Keratinocyte (primary cell): ENCODE measurements at regions not wholly inside any gene's neighbourhood (a gene's known extent, or its start where the extent isn't known, plus 50 kb on each side); places are given as distances from the start of the nearest gene placed in this dataset.

Source experiments
- DNase-seq: peaks from one replicate; pipeline ENCODE4 v3.0.0-alpha.2; 2011; ENCODE audit warnings: low read depth, missing footprints, low spot score
- FAIRE-seq: peaks from 2 replicates; lab custom pipeline; 2011; peaks lifted over from hg19 to GRCh38; lab: Jason Lieb, UNC
- H2AFZ ChIP-seq: 2 replicates; pipeline ENCODE4 v1.6.0; 2012; ENCODE audit warnings: low read length, control low read depth, inconsistent platforms; ENCODE audit not compliant: control insufficient read depth
- H3K27ac ChIP-seq: 2 replicates; pipeline ENCODE4 v1.5.1; 2011; ENCODE audit warnings: low read length; ENCODE audit not compliant: control insufficient read depth, insufficient read depth
- H3K27me3 ChIP-seq: 3 replicates; pipeline ENCODE4 v1.6.0; 2011; ENCODE audit warnings: low read length; ENCODE audit not compliant: control insufficient read depth, insufficient read depth; ENCODE audit errors: extremely low read depth
- H3K36me3 ChIP-seq, 2 experiments: 2 replicates in 1 of 2; 3 replicates in 1 of 2; pipeline ENCODE4 v1.5.1; 2011; ENCODE audit warnings: low read length in 2 of 2, mild to moderate bottlenecking in 1 of 2; ENCODE audit not compliant: control insufficient read depth in 2 of 2, insufficient read depth in 2 of 2; ENCODE audit errors: extremely low read depth in 1 of 2
- H3K4me1 ChIP-seq: 3 replicates; pipeline ENCODE4 v1.5.1; 2011; ENCODE audit warnings: low read length; ENCODE audit not compliant: control insufficient read depth, insufficient read depth; ENCODE audit errors: extremely low read depth
- H3K4me2 ChIP-seq: 3 replicates; pipeline ENCODE4 v1.6.0; 2011; ENCODE audit warnings: low read depth, low read length; ENCODE audit not compliant: control insufficient read depth, insufficient read depth; ENCODE audit errors: extremely low read depth
- H3K4me3 ChIP-seq, 3 experiments: fragments of 200-600 bp in 1 of 3; sonication (generic) in 1 of 3; 2 replicates in 2 of 3; 3 replicates in 1 of 3; pipeline ENCODE4 v1.5.1; 2011 to 2016; ENCODE audit warnings: low read length in 3 of 3, mild to moderate bottlenecking in 3 of 3, control low read depth in 2 of 3, inconsistent platforms in 1 of 3, low read depth in 1 of 3, mixed read lengths in 1 of 3, mixed run types in 1 of 3, moderate library complexity in 1 of 3; ENCODE audit not compliant: control insufficient read depth in 2 of 3, insufficient read depth in 2 of 3; ENCODE audit errors: extremely low read depth in 1 of 3
- H3K79me2 ChIP-seq: 2 replicates; pipeline ENCODE4 v1.6.0; 2012; ENCODE audit warnings: low read length; ENCODE audit not compliant: control insufficient read depth, insufficient read depth
- H3K9ac ChIP-seq: 3 replicates; pipeline ENCODE4 v1.6.0; 2011; ENCODE audit warnings: low read length; ENCODE audit not compliant: control insufficient read depth, insufficient read depth; ENCODE audit errors: extremely low read depth
- H3K9me1 ChIP-seq: 3 replicates; pipeline ENCODE4 v1.6.0; 2011; ENCODE audit warnings: low read length; ENCODE audit not compliant: control insufficient read depth, insufficient read depth; ENCODE audit errors: extremely low read depth
- H3K9me3 ChIP-seq: 2 replicates; pipeline ENCODE4 v1.5.1; 2012; ENCODE audit warnings: low read depth, low read length; ENCODE audit not compliant: control insufficient read depth
- H4K20me1 ChIP-seq: 3 replicates; pipeline ENCODE4 v1.6.0; 2011; ENCODE audit warnings: low read length; ENCODE audit not compliant: control insufficient read depth, insufficient read depth; ENCODE audit errors: extremely low read depth
- CTCF ChIP-seq, 3 experiments: IDR thresholded peaks in 1 of 3; conservative IDR thresholded peaks in 1 of 3; optimal IDR thresholded peaks in 1 of 3; 2 replicates in 2 of 3; 3 replicates in 1 of 3; pipeline versions ENCODE3 to v1.5.1; 2011; ENCODE audit warnings: low read length in 3 of 3, mild to moderate bottlenecking in 3 of 3, moderate library complexity in 2 of 3, control low read depth in 1 of 3, inconsistent platforms in 1 of 3; ENCODE audit not compliant: insufficient read depth in 2 of 3; ENCODE audit errors: extremely low read depth in 1 of 3
- EZH2 ChIP-seq: IDR thresholded peaks from one replicate; pipeline ENCODE4 v1.6.1; 2012; ENCODE audit warnings: inconsistent platforms, mild to moderate bottlenecking, low read length, moderate library complexity
- dilution Hi-C: fragments of 300-500 bp; cut with MboI; formaldehyde crosslinking; loops from one replicate; pipeline ENCODE4 v1.7.0; 2020; ENCODE audit warnings: low sequenced_read_pairs; ENCODE audit not compliant: extremely low pct_ligation_motif_present

- no peak for FAIRE-seq
Measured at GRCh38 chrX:94361241-94361640, 687.2 kb downstream of the FAM133A start.

GRCh38 chrX:94365736-94366135 lies 691.7 kb downstream of the FAM133A start:
- no peaks in the 10 kb centered on the region for H3K27me3 ChIP-seq
- TF ChIP-seq CTCF (optimal IDR thresholded peaks at IDR 0.05 in 1 of 3, IDR thresholded peaks at IDR 0.05 in 1 of 3, conservative IDR thresholded peaks at IDR 0.05 in 1 of 3; ENCODE audit: extremely low read depth in 1 of 3, insufficient read depth in 2 of 3, low read length in 3 of 3) (no peak), EZH2 (no peak)
- H3K9me1 ChIP-seq: no peaks in the 10 kb centered on the region
- no peaks in the 10 kb centered on the region for H3K79me2 ChIP-seq
- no peak overlapping the region for H2AFZ ChIP-seq
- H3K4me3 ChIP-seq: no peak overlapping the region
- dilution Hi-C loops: no loop called here
- no peak overlapping the region for H3K9ac ChIP-seq
- no peaks in the 10 kb centered on the region for H3K9me3 ChIP-seq
- no peak overlapping the region for H3K4me2 ChIP-seq
- DNase-seq: no peak
- FAIRE-seq: no peak
- no peaks in the 10 kb centered on the region for H3K4me1 ChIP-seq
- H3K27ac ChIP-seq: no peak overlapping the region
- H3K36me3 ChIP-seq: no peaks in the 10 kb centered on the region
- no peaks in the 10 kb centered on the region for H4K20me1 ChIP-seq

More at GRCh38 chrX:94361241-94361640, 687.2 kb downstream of the FAM133A start:
- H3K36me3 ChIP-seq: no peaks in the 10 kb centered on the region
- no peak overlapping the region for H2AFZ ChIP-seq
- no peak for TF ChIP-seq EZH2
- TF ChIP-seq CTCF (optimal IDR thresholded peaks at IDR 0.05 in 1 of 3, IDR thresholded peaks at IDR 0.05 in 1 of 3, conservative IDR thresholded peaks at IDR 0.05 in 1 of 3; ENCODE audit: extremely low read depth in 1 of 3, insufficient read depth in 2 of 3, low read length in 3 of 3): no peak
- no peak for DNase-seq
- no peak overlapping the region for H3K27ac ChIP-seq
- no peaks in the 10 kb centered on the region for H3K9me1 ChIP-seq
- dilution Hi-C loops: no loop called here
- no peak overlapping the region for H3K4me2 ChIP-seq
- H3K9ac ChIP-seq: no peak overlapping the region
- H3K4me3 ChIP-seq: no peak overlapping the region
- H3K4me1 ChIP-seq: no peaks in the 10 kb centered on the region
- H3K27me3 ChIP-seq: no peaks in the 10 kb centered on the region
- H3K79me2 ChIP-seq: no peaks in the 10 kb centered on the region
- H3K9me3 ChIP-seq: no peaks in the 10 kb centered on the region
- H4K20me1 ChIP-seq: no peaks in the 10 kb centered on the region
